Pons (tissue), 1 donor: ENCODE measurements at regions not wholly inside any gene's neighbourhood (a gene's known extent, or its start where the extent isn't known, plus 50 kb on each side); places are given as distances from the start of the nearest gene placed in this dataset.

Experiments
- DNase-seq: peaks from one replicate; pipeline ENCODE4 v3.0.0-alpha.2; 2016; ENCODE audit warnings: low spot score

DNA sequence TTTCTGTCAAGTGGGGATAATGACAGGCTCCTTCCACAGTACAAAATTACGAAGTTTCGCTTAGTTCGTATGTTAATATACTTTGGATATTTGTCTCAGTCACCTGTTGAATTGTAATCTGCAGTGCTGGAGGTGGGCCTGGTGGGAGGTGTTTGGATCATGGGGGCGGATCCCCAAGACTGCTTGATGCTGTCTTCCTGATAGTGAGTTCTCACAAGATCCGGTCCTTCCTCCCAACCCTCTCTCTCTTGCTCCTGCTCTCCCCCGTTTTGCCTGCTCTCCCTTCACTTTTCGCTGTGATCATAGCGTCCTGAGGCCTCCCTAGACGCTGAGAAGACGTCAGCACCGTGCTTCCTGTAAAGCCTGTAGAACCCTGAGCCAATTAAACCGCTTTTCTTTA, 97.1 kb upstream of the EPB41L3 start:
- DNase-seq = no peak

DNA sequence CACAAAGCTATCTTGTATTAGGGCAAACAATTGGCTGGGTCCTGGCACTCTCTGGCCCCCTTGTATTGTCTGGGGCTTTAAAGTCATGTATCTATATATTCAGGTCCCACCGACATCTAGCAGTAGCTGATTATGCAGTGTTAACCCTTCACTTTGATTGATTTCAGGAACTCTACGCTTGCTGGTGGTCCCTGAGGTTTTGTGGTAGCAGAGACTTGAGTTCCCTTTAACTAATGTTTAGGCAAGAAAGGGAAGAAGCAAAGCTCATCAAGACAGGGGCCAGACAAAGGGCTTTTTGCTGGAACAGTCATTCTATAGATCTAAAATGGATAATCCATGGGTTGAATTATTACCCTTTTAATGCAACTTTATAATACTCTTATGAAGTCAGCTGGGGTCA, 95.3 kb upstream of the EPB41L3 start:
- no peak for DNase-seq

DNA sequence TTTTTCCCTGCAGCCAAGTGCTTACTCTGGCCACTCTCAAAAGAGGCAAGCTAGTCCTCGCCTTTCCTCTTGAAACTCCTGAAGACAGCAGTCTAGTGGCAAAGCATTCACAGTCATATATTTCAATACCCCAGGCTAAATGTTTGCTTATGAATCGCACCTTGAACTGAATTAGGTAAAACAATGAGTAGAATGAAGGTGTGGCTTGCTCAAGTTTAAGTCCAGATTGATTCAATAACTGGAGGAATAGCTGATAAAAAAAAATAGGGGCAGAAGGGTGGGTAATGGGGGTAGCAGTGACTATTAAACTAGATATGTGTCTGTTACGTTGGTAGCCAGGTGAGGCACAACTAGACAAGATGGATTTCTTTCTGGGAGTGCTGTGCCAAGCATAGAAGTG, 88.2 kb upstream of the EPB41L3 start:
- no peak for DNase-seq

DNA sequence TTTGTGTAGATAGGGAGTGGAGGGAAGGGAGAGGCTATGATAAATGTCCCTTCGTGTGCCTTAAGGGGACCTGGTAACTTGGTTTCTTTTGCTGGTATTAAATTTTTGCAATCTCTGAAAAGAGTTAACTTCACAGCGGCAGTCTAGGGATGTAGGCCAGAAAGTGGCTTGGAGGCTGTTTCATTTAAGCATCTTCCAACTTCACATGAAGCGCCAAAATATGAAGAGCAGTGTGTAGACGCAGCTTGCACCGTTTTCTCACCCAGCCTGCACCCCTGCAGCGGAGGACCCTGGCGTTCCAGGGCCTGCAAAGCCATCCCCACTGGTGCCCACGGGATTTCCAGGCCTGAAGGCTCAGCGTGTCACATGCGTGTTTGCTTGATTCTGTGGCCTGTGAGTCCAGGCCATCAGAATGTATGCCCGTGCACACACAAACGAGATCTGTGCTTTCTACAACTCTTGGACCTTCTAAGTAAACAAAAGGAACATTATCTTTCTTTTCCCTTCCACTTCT, 87.2 kb upstream of the EPB41L3 start:
- no peak for DNase-seq

DNA sequence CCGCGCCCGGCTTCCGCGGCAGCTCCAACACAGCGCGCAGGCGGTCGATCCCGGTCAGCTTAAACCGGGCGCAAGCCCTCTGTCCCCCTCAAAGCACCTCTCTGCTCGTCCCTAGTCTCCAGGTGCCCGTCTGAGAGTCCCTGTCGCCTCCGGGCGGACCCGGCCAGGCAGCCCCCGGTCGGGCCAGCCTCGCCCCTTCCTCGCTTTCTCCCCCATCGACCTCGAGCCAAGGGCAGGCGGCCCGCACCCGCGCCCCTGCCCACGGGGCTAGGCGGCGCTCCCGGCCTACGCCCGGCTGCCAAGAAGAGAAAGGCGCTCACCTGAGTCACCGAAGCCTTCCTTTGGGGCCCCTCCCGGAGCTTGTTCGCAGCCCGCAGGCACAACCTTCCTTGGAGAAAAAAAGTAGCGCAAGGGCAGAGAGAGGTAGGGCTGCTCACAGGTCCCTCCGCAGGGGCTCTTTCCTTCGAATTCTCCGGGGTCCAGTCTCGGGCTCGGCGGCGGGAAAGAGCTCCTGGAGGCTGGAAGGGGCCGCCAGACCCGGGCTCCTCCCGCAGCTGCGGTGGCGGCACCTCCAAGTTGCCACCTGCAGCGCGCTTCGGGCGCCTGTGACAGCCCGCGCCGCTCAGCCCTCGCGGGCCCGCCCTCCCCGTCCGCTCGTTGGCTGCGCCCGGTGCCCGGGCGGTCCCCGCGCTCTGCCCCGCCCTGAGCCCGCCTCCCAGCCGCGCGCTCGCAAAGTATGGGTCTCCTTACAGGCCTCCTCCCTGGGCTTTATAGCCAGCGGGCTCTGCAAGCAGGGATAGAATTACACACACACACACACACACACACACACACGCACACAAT, 86.5 kb upstream of the EPB41L3 start:
- DNase-seq = peak; percentile 25

DNA sequence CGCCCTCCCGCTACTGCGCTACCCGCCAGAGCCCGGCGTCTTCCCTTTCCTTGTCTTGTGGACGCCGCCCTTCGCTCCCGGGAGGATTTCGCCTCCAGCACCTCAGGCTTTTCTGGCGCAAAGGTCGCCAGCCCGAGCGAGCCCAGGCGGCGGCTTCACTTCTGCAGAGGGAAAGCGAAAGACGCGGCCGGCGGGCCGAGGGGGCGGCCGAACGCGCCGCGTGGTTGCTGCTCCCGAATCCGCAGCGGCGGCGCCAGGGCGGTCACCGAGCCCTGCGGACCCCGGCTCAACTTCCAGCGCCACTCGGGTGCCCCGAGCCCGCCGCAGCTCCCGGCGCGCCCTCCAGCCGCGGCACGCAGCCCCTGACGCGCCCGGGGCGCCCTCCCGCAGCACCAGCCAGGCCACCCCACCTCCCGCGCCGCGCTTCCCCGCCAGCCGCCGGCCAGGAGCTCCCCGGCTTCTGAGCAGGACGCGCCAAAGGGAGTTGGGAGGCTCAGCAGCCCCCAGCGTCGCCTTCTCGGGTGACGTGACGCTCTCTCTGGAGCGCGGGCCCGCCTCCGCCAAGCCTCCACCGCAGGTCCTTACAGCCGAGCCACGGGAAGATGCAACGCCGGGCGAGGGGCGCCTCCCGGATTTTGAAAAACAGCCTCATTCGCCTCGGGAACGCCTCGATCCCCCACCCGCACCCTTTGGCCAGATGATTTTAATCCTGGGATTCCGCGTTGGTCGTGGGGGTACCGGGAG, 84.9 kb upstream of the EPB41L3 start:
- DNase-seq = no peak

DNA sequence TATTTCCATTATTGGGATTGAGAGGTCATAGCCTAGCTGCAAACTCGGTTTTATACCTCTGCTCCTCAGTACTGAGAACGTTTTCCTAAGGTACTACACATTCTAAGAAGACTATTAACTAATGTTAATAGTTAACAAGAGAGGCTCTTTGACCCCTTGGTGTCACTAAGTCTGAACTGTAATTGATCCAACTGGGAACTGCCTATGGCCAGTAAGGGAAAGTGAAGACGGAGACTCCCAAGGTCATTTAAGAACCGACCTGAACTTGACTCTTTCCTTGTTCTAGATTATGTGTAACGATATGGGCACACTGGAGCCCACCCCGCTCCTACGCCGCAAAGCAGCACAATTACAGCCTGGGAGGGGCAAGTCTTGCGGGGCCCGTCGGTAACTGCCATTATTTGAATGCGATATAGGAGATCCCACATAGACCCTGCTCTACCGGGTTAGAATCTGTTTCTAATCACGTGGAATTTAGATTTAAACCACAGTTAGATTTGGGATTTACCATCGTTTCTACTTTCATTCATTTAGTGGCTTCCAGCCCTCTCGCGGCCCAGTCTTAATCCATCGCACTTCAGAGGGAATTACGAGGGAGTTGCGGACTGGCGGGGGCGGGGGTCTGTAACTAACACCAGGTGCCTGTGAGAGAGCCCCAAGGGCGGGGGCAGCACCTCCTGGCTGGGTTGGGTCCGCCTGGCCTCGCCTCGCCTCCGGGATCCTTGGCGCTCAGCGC, 84.1 kb upstream of the EPB41L3 start:
- no peak for DNase-seq

DNA sequence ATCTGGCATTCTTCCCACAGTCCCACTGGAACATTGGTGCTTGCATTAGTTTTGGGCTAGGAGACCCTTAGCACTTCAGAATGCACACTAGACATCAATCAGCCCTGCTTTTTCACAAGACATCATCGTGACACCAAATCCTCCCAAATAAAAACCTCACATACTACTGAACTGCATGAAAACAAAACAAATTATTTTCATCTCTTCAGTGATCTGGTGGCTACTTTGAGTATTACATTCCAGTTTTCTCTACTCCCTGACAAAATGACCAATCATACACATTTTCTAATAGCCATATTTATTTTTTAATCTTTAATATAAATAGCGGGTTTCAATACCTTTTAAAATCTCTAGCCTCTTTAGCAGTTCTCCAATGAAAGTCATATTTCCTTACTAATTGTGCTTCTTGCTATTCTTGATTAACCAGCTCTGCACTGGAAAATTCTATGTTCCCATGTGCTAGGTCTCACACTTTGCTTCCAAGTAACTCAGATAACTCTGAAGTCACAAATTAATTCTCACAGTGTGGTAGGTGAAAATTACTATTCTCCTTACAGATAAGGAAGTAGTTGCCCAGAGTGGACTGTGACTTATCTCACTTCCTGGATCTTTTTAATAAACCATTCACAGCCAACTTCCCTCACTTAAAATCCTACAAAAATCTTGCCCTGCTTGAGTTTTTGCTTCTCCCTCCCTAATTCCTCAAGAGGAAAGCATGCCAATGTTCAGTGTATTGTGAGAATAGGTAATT, 82.5 kb upstream of the EPB41L3 start:
- no peak for DNase-seq

DNA sequence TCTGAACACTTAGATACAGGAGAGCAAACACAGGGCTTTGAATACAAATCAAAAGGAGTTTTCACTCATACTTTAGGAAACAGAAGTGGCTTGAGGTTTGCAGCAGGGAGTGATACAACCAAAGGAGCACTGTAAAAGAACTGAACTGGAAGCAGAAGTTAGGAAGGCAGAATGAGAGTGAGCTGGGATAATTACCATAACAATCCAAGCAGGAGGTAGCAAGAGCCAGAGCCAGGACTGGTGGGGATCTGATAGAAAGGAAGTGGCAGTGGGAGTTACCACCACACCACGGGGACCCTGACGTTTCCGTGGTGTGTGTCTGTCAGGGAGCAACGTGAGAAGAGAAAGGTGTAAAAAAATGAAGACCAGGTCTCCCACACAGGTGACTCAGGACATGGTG, 81.3 kb upstream of the EPB41L3 start:
- DNase-seq = no peak

DNA sequence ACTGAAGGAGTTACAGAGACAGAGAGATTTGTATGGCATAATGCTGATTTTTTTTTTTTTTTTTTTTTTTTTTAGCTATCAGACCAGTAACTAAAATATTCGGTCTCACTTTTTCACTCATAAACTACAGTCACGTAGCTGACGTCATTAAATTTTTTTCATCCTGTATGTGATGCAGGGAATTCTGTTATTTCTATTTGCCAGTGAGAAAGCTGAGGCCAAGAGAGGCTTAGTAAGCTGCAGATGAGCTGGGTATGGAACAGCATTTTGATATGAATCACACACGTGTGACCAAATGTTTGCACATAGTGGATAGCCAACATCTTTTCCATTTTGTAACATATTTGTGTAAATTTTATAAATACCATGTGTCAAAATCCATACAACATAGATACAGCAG, 79.1 kb upstream of the EPB41L3 start:
- DNase-seq = no peak

DNA sequence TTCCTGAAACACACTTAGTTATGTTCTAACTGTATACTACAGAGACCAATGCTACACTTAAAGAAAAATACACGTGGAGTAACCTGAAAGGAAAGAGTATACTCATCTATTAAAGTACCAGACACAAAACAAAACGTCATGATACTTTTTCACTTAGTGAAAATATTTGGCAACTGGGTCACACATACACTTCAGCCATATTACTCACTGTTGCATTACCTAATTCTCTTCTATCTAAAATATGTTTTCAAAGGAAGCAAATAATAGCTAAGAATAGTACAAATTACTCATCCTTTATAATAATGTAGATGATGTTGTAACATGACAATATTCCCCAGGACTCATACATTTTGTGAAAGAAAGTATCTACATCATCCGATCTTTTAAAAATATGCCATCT, 76.5 kb upstream of the EPB41L3 start:
- DNase-seq = no peak

DNA sequence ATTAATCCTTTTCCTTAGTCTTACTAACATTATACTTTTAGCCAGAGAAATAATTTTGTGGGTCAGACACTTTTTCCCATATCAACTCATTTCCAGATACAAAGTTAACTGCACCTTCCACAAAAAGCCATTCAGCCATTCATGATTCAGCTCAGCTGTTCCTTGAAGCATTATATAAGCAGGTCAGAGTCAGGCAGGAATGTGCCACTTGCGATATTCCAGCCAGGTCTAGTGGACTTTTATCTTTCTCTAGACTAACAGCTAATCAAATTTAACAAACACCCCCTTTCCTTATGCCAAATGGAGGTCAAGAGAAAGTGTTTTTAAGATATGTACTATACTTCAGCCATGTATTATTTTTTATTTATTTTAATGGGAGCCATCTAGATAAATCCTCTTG, 75.6 kb upstream of the EPB41L3 start:
- DNase-seq = no peak

DNA sequence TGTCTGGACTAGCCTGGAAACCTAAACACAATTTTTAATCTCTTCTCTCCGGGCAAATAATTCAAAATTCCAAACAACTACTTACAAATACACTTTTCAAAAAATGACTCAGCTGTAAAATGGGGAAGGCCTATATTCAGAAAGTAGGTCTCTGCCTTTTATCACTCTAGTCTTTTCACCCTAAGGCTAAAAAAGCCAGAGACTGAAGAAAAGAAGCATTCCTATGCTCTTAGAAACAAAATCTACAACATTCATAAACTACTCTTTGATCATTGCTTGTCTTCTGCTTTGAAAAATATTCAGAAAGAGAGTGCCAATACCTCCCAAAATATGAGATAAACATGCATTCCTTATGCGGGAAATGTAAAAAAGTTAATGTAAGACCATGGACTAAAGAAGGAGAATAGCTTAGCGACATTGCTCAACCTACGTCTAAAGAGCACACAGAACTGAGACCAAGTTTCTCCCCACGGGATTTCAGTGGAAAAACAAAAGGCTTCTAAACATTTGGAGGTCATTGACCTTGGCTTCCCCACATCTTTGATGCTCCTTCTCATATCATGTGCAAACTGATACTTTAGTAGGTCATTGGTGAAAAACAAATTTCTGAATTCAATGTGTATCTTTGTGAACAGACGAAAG, 74.4 kb upstream of the EPB41L3 start:
- no peak for DNase-seq

DNA sequence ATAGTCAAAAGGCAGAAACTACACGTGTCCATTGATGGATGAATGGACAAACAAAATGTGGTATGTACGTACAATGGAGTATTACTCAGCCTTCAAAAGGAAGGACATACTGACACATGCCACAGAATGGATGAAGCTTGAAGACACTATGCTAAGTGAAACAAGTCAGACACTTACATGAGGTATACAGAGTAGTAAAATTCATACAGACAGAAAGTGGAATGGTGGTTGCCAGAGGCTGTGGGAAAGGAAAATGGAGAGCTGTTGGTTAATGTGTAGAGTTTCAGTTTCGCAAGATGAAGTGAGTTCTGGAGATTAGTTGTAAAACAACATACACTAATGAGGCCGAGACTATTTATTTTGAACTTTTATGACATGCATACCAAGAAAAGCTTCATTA, 67.4 kb upstream of the EPB41L3 start:
- DNase-seq = no peak

DNA sequence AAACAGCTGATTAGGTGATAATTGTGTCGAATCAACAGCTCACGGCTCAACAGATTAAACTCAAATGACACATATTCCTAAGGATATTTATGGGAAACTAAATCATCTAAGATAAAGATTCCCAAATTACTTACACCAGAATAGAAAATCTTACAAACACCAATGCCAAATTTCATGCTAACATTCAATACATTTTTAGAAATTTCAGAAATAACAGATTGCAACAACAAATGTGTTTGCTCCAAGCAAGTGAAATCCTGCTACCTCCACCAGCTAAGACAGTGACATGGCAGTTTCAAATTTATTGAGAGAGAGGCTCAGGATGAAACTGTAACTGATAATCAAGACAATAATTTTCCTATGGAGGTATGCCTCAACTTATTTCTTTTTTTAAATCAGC, 65.0 kb upstream of the EPB41L3 start:
- no peak for DNase-seq

DNA sequence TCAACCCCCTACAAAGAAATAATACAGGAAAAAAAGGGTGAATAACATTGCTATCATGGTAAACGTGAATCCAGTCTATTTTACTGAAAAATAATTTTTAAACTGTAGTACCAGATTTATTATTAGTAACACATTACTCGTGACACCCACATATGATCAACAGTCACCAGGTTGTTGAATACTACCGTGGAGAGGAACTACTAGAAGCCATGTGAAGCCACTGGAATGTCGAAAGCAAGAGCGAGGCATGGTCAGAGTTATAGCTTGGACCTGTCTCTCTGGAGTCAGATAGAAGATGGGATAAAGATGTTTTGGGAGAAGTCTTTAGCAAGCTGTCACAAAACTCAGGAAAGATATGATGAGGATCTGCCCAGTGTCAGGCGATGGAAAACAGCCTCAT, 63.2 kb upstream of the EPB41L3 start:
- no peak for DNase-seq

DNA sequence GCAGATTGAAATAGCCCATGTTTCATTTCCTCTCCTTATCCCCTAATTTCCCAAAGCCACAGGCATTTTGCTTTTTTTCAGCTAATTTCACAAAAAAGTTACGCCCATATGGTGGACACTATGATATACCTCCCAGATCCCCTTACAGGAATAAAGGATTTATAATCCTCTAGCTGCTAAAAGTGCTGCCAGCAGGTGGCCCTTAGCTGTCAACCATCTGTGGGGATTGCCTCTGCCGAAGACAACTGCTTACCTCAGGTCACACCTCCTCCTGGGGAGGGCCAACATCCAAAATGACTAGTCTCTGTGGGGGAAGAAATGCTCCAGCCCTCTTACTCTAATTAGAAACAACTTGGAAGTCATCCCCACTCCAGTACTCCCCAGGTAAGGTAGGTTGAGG, 61.0 kb upstream of the EPB41L3 start:
- no peak for DNase-seq

DNA sequence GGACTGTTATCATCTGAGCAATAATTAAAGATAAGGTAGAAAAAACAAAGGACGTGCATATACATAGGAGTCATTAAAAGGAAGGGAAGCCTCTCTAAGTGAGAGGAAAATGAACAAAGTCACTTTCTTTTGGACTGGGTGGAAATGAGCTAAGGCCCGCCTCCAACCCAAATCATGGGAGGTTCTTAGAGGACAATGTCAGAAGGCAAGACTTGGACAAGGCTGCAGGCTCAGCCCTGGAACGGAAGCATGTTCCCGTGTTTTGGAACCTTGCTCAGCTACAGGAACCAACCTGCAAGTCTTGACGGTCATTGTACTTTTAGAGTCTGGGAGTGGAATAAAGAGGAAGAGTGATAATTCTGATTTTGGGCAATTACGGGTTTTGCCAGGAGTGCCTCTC, 59.4 kb upstream of the EPB41L3 start:
- no peak for DNase-seq

DNA sequence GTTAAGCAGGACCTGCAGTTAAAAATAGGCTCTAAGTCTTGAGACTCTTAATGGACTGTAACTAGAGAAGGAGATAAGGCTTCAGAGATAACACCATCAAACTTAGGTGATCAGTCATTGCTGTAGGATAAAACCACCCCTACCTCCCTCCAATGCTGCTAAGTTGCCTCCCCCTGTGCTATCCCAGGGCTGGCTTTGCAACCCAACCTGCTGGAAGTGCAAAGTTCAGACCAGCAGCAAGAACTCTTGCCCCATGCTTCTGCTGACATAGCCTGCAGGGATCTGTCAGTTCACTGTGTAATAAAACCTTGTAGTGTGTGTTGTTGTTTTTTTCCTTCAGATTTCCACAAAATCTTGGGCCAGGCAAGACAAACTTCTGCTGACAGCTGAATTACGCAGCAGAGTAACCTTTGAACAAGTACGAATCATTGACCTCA, 57.4 kb upstream of the EPB41L3 start:
- no peak for DNase-seq

DNA sequence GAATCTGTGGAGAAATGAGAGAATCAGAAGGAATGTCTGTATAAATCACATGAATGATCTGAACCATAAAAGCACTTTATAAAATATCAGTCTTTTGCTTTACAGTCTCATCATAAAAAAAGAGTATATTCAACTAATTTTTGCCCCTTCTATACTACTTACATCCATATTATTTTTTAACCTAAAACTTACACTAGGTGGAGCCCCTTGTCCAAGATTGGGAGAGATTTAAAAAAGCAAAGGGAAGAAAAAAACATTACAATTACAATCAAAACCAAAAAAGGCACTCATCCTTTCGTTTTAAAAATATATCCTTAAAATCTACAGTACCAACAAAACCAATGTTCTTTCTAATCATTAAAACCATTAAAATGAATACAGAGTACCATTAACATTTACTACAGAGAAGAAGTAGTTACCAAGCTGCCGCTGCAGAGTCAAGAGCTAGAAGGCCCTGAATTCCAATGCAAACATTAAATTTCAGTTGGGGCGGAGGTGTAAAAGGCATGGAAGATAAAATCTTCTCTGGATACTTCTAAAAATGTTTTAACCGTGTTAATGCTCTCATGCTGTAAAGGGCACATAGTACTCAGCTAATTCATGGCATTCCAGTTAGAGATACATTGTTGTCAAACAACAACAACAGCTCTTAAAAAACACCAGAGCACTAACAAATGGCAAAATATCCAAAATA, 56.7 kb upstream of the EPB41L3 start:
- DNase-seq = peak; percentile 61

DNA sequence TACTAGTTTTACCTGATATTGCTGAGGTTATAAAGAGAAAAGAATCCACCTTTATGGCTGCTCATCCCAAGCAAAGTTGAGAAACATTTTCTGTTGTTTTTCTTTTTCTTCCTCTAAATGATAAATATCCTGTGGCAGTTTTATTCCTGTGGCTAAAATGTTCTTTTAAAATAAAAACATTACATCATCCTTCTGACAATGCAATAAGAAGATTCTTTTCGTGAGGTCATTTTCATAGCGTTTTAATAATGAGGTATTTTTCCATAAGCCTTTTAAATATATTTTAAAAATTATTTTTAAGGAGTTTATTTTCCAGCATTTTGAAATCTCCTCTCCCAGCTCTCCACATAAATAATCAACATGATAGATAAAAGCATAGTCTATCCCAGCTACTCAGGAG, 52.8 kb upstream of the EPB41L3 start:
- no peak for DNase-seq
